ENCODE measurements at regions not wholly inside any gene's neighbourhood (a gene's known extent, or its start where the extent isn't known, plus 50 kb on each side); places are given as distances from the start of the nearest gene placed in this dataset.

DNA sequence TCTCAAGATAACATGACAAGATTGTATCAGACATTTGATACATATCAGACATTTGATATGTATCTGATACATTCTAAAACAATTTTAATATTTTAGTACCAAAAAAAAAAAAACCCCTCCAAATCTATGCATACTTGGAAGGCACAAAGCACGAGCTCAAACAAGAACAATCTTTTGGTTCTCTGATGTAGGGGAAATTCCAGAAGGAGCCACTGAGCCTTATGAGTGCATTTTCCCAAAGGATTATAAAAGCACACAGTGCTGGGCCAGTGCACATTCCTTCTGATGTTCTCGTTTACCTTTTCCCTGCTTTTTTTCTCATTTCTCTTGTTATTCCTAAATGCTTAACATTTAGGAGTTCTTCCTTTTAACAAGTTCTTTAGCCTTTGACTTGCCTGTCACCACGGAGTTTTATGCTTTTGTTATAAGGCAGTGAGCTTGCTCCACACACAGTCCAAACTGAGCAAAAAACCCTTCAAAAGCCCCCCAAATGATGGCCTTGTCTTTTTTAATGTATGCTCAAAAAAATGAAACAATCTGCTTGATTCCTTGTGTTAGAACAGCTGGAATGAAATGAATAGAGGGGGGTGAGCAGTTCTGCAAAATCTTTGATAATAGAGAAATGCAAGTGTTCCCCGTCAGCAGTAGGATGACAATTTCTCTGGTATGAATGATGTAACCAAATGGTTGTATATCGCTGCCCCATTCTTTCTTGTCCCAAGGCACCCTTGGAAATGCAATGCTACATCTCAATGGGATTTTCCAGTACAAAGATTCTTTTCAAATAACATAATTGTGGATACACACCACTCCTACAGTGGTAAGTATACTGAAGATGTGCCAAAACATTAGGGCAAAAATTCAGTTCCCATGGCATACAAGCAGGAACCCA is 597.2 kb upstream of the ZEB2 start:
- DNase-seq (ENCODE audit: low spot score) = no peak

DNA sequence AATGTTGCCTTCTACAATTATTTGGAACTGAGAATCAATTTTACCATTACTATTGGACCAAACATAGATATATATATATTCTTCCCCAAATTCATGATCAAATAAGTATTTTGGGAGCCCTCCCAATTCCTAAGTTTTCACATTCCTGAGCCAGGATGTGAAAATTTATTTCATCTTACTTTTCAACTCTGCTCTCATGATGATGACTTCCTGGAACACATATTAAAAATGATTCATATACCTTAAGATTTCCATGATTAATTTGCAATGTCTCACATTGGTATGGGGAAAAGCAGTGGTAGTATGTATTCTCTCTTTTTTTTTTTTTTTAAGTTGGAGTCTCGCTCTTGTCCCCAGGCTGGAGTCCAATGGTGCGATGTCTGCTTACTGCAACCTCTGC is 596.1 kb upstream of the ZEB2 start:
- DNase-seq (ENCODE audit: low spot score) = no peak

DNA sequence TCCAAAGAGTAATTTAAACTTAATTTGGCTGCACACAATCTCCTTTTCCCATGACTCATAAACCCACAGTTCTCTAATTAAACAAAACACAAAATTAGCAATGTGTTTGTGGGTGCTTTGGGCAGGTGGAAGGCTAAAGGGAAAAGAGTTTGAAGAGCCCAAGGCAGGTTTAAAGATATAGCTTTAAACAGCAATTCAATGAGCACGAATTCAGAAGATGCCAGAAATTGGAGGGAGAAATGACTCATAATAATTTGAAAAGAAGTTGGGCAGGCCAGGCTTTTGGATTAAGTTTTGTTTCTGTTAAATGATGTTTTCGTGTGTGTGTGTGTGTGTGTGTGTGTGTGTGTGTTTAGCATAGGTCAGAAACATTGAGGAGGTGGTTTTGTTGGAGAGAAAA is 594.8 kb upstream of the ZEB2 start:
- no peak for DNase-seq (ENCODE audit: low spot score)

DNA sequence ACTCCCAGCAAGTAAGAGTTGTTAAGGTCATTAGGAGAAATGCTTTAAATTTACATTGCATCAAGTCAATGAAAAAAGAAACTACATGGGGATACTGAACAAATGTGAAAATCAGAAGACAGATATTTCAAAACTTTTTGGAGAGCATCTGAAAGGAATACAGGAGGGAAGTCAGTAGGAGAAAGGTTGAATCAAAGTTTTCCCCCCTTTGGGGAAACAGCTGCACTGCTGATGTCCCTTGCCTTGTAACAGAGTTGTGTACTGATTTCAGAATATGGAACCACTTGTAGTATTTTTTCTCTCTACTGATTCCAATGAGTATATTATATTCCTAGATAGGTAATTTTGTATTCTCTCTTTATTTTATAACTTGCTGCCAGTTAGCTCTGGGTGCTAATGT is 592.5 kb upstream of the ZEB2 start:
- DNase-seq (ENCODE audit: low spot score) = no peak

DNA sequence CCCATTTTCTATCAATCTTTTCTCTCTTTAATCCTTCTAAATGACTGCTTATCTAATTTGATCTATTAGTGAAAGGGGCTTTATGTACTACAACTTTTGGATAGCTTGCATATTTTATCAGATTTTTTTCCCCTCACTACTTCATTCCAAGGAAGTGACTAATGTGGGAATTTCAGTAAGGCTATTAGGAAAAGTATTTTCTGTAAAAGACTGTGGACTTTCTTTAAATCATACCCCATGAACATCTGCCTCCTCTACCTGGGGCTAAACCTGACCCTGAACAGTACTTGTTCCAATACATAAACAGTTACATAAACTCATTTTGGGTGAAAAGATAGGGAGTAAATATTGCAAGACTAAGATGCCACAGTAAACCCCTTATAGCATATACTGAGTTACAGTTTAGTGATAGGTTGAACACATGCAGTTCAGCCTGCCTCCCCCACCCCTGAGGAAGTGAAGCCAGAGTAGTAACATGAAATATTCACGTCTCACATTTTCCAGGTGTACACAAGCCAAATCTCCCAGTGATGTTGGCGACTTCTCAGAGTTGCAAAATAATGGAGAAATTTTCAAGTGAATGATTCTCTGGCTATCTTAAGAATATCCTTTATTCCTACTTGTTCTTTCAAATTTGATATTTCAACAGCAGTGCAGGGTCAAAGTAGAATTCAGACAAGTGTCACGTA is 590.9 kb upstream of the ZEB2 start:
- no peak for DNase-seq (ENCODE audit: low spot score)

DNA sequence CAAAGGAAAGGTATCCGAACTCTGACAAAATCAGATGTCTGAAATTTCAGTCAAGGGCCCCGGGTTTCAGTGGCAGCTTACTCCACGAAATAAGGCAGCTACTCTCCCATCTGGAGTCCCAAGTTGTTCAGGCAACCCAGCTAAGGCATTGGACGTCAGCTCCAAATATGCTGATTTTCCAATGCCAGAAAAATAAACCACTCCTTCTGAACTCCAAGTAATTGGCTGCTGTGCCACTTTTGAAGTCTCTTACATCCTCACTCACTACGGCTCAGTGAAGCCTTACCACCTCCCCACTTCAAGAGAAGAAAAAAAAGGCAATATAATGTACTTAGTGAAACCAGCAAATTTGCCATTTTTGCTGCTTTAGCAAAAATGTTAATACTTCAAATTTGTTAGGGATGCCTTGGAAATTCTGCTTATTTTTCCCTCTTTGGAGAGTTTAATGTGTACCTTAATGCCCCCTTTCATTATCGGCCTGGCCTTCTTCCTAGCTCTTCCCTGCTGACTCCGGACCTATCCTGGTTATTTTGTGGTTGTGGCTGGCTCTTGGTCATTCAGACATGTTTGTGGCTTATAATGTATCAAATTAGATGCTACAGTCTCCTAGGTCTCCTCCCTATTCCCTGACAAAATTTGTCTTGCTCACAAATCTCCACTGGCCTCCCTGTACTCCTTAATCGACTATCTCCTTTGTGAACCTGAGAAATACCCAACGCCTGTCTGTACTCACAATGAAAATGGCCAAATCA is 589.2 kb upstream of the ZEB2 start:
- DNase-seq (ENCODE audit: low spot score) = no peak

DNA sequence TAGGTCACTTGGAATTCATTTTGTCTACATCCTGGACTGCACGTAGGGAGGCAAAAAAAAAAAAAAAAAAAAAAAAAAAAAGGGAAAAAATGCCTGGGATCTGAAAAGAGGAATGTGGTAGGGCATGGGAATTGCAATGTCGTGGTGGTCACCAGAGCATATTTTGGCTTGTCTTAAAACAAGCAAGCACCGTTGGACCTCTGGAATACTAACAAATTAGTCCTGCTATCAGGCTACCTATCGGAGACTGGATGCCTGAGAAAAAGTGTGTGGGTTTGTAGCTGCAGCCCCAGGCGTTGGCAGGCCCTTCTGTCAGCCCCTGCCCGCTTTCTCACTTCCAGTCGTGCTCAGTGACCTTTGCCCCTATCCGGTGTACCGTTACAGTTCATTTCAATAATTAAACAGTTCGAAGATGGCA is 588.5 kb upstream of the ZEB2 start:
- DNase-seq (ENCODE audit: low spot score) = no peak

DNA sequence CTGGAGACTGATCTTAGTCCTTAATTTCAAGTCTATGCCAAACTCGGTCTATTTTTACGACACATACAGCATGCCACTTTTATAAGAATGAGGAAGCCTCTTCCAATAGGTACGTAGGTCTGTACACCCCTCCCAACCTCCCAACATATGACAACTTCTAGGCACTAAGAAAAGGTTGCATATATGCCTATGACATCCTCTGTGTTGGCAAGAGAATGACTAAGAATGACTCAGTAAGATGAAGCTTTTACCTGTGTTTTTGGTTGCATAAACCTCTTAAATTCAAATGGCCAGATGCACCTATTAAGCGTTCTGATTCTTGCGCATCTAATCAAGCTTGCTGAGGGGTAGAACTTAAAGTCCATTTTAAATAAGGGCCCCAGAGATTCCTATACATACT is 586.4 kb upstream of the ZEB2 start:
- no peak for DNase-seq (ENCODE audit: low spot score)

DNA sequence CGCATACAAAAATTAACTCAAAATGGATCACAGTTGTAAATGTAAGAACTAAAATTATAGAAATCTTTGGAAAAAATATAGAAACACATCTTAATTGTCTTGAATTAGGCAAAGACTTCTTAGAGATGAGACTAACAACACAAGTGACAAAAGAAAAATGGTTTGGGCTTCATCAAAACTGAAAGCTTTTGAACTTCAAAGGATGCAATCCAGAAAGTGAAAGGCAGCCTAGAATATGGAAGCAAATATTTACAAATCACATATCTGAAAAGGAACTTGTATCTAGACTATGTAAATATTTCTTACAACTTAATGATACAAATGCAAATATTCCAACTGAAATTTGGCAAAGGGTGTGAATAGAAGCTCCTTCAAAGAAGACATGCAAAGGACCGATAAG is 582.8 kb upstream of the ZEB2 start:
- no peak for DNase-seq (ENCODE audit: low spot score)

DNA sequence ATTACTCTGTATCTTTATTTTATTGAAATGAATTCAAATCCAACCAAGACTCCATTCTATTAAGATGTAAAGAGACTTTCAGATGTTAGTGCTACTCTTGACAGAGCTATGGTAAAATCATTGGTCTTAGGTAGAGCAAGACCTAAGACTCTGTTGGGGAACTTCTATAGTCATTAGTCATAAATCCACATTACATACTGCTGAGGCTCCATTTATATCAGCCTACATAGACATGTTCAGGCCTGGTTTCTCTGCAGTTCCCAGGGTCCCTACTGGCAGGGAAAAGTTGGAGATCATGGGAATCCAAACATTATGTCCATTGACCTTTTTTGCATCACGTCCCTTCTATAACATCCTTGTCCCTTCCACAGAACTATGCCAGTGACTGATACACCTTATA is 580.4 kb upstream of the ZEB2 start:
- DNase-seq (ENCODE audit: low spot score) = no peak

DNA sequence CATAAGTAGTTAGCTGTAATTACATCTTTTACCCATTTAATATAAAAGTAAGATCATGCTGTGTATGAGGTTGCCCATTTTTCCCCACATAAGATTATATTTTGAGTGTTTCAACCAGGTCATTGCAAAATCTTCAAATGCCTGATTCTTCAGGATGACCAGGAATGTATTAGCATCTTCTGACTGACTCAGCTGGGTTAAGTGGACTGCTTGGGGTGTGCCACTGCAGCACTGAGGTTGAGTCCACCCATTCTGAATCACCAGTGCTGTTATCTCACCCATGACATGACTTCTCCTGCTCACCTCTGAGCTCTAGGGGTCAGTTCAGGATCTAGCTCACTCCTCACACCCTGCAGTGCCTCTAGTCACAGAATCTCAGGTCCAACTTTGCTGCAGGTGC is 576.7 kb upstream of the ZEB2 start:
- no peak for DNase-seq (ENCODE audit: low spot score)

DNA sequence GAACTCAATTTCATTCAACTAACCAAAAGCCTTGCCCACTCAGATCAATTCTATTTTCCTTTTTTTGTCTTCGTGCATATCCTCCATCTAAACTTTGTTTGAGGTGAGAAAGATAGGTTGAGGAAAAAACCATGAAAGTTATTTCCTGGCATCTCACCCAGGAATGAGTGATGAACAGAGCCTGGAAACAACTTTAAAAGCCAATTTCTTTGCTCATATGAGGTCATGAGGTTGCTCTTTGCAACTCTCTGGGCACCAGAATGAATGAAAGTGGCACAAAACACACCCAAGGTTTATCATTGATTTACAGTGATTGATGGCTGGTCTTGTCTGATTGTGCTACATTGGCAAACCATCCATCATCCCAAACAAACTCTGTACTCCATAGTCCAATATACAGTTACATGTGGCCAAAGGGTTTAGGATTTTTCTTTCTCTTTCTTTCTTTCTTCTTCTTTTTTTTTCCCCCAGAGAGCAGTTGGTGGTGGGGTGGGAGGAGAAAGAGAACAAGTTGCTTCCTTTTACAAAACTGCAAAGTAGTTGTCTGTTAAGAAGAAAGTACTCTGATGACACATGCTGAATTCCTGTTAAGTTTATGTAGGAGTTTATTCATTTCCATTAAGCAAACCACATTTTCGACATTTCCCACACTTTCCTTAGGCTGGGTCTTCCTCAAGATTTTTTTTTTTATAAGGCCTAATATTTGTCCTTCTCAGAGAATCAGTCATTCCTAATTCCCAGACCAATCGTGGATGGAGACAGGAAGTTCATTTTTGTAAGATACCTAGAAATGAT is 575.9 kb upstream of the ZEB2 start:
- no peak for DNase-seq (ENCODE audit: low spot score)

DNA sequence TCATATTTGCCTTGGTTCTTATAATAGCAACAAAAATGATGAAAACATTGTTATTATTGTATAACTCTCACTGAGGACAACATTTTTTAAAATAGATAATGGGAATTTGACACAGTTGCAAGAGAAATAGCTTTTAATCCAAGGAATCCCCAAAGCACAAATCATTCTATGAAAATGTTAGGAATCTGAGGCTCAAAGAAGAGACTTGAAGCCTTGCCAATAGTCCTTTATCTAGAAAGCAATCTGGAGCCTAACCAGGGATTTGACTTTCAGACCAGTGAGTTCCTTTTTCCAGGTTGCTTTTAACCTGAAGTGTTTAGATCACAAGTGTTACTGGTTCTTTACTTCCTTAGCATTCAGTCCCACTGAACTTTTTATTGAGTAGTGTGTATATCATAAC is 574.5 kb upstream of the ZEB2 start:
- DNase-seq (ENCODE audit: low spot score) = no peak

DNA sequence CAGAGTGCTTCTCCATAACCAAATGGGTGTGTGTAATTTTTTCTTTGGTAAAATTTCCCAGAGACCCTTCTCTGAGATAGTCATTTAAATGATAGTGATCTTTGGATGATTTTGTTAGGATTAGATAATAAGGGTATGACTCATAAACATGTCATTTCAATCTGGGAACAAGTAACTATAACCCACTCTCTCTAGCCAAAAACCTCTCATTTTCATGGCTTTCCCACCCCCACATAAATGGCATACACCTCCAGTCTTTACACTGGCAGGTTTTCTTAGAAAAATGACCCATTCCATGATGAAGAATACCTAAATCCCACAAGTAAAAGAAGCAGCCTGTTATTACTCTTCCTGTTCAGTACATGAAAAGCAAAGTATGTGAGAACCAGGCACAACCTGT is 572.0 kb upstream of the ZEB2 start:
- no peak for DNase-seq (ENCODE audit: low spot score)

DNA sequence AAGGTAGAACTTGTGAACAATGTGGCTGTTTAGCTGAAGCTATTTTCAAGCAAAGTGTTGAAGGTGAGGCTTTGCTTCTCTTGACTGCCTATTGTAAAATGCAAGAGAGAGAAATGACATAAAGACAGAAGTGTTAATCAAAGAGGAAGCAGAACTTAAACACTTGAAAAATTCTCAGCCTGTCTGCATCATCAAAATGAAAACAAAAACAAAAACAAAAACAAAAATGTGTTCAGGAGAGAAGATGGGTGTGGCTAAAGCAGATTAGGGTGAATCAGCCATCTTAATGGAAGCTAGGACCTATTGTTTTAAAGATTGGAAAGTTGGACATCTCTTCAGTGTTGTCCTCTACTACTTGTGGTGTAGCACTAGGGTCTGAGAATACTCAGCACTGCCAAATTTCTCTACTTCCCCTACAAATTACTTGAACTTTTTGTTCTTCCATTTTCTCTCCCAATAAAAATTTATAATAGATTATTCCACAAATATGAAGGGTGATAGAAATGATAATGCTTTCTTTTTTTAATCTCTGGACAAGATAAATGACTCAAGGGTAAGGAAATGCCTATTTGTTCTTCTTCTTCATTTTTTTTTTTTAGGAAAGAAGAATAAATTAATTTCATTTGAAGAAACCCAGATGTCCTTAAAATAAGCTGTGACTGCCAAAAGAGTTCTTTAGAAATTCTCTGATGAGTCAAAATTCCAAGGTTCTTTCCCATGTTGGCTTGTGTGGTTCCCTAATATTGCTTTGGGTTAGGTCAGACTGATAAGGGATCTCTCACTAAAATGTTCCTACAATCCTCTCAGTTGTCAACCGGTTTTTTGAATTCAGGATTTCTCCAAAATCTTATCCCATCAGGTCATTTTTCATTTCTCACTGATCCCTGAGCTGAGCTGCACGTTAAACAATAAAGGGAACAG is 571.2 kb upstream of the ZEB2 start:
- DNase-seq (ENCODE audit: low spot score) = no peak

DNA sequence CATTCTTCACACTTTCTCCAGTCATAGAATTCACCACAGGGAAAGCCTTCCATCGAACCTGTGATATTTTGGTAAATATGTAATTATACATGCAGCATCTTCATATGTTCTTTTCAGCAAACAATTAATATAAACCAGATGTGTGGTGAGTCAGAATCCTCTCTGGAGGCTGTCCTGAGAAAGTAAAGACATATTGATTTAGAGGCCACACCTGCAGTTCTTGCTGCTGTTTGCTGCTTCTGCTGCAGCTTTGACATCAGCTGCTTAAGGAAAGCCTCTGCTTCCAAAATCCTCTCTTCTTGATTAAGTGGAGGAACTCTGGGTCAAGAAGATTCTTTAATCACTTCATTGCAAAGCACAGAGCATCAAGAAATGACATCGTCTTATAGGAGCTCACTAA is 568.8 kb upstream of the ZEB2 start:
- DNase-seq (ENCODE audit: low spot score) = no peak

DNA sequence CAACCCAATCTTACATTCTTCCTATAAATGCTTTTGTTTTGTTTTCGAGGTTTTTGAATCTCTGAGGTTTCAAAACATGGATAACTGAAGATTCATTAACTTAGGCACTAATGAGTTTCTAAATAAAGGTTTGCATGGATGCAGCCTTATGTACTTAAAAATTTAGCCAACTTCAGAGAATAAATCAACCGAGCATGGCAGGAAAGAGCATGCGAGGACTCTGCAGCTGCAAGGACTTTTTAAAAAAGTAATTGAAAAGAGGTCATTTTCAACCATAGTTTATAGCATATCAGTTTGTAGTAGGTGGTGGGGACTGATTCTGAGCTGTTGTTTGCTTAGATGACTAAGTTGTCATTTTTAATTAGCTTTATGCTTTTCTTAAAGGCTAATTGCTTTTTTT is 567.0 kb upstream of the ZEB2 start:
- DNase-seq (ENCODE audit: low spot score) = no peak

DNA sequence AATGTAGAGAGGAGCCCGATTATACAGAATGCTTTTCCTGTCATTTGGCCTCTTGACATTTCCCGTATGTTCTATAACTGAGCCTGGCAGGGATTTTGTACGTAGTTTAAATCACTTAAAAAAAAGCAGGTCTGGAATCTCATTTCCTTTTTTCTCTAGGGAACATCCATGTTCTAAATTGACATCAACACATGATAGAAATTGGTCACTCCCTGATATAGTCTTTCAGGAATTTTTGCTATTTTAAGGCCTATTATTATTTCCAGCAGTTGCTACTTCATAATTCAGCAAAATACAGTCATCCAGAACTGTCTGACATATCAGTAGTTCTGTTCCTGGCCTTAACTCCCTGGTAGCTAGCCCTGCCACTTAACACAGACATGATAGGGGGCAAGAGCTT is 565.7 kb upstream of the ZEB2 start:
- DNase-seq (ENCODE audit: low spot score) = no peak

DNA sequence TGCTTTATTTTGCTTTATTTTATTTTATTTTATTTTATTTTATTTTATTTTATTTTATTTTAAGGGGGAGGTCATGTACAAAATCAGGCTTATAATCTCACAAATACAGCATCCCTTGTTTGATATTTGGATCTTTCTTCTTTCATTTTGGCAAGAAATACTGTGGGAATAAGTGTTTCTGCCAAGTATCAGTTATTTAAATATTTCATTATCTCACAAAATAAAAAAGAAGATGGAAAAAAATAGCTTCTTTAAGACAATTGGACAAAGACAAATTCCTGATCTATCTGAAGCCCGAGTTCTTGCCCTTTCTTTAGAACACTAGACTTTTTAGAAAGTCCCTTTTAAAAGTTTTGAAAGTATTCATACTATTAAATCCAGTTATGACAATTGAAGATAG is 560.5 kb upstream of the ZEB2 start:
- DNase-seq (ENCODE audit: low spot score) = no peak

DNA sequence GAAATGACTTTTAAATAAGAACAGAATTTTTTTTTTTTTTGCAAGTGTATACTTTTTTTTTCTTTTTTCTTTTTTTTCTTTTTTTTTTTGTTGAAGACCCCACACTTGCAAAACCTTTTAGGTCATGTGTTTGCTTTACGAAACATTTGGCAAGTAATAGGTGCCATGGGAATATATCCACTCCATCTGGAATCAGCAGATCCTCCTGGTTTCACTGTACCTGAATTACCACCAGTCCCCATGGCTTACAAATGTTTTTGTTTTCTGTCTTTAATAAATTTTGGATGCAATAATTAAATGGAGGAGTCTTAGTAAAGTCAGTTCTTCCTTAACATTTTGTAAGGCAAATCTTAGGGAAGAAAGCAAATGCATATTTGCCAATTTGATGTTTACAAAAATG is 559.7 kb upstream of the ZEB2 start:
- DNase-seq (ENCODE audit: low spot score) = no peak

DNA sequence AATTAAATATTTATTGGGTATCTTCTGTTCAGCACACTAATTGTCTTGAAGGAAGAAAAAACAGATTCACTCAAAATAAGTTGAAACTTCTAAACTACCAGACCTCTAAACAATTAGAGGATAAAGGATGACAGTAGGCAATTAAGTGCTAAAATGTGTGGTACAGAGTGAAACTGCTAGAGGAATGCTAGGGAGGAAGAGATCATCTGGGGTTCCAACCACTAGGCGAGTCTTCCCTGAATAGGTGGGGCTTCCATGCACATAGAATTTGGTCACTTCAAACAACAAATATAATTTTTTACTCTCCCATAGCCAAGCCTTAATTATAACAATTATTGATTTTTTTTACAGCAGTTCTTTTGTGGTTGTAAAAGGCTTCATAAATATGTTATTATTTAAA is 559.0 kb upstream of the ZEB2 start:
- DNase-seq (ENCODE audit: low spot score) = no peak

Data from SK-N-DZ (cell line).